Motor neuron (in vitro differentiated cells): ENCODE measurements at regions not wholly inside any gene's neighbourhood (a gene's known extent, or its start where the extent isn't known, plus 50 kb on each side); places are given as distances from the start of the nearest gene placed in this dataset.

Experiments used
- ATAC-seq, 8 experiments: fragments of 200-7000 bp; cut with Tn5 transposase; replicated peaks in 6 of 8; 2 replicates each; pipeline ENCODE4 v1.8.0; 2021; ENCODE audit warnings: mild to moderate bottlenecking in 8 of 8, moderate library complexity in 8 of 8
- H3K27ac ChIP-seq, 2 donors: fragments of 250-450 bp; sonication (Bioruptor Pico); 2 replicates each; pipeline ENCODE4 v1.9.0; 2021; ENCODE audit warnings: antibody characterized with exemption in 2 of 2, mild to moderate bottlenecking in 2 of 2, moderate library complexity in 1 of 2
- H3K4me1 ChIP-seq, 2 donors: fragments of 250-450 bp; sonication (Bioruptor Pico); replicated peaks in 1 of 2; 2 replicates each; pipeline ENCODE4 v1.6.1; 2021; ENCODE audit warnings: antibody characterized with exemption in 2 of 2, mild to moderate bottlenecking in 2 of 2, moderate library complexity in 1 of 2
- H3K4me3 ChIP-seq, 5 donors: fragments of 250-450 bp; sonication (Bioruptor Pico); 2 replicates each; pipeline ENCODE4 v1.9.0; 2021; ENCODE audit warnings: antibody characterized with exemption in 5 of 5, mild to moderate bottlenecking in 5 of 5, moderate library complexity in 4 of 5
- WGBS, 10 experiments: fragments of 450-650 bp; shearing (Covaris generic); methylation state at CpG; one replicate each; pipeline ENCODE4 v1.0.0; 2022; 5-methylcytosine and 5-hydroxymethylcytosine counted together
- in situ Hi-C, 9 experiments: fragments of 400-800 bp; cut with MboI; loops; one replicate each; pipeline ENCODE4 v1.15.0; 2021; ENCODE audit warnings: low sequenced_read_pairs in 9 of 9, low pct_unique_long_range_greater_than_20kb in 2 of 9; ENCODE audit not compliant: unreplicated experiment in 9 of 9

- no peak overlapping the region for H3K4me3 ChIP-seq
- ATAC-seq: no peak
- in situ Hi-C loops: no loop called here
- peaks cover 0 to 3% of the 10 kb centered on the region in 2 donors for H3K4me1 ChIP-seq
- WGBS, 10 experiments: 17 to 100% (median 92%) methylated on average over 1 to 2 of the region's 2 CpGs; no CpG with 5 or more reads in 2 of the 10 experiments
- no peak overlapping the region for H3K27ac ChIP-seq
These were observed 105.6 kb upstream of the ARID2 start for GRCh38 chr12:45623940-45624339.

- in situ Hi-C loops: no loop called here
- no peak for ATAC-seq
- peaks cover 0 to 3% of the 10 kb centered on the region in 2 donors for H3K4me1 ChIP-seq
- no peak overlapping the region for H3K27ac ChIP-seq
- WGBS, 10 experiments: 15 to 90% (median 26%) methylated on average over 2 of the region's 2 CpGs; no CpG with 5 or more reads in 4 of the 10 experiments
- no peak overlapping the region for H3K4me3 ChIP-seq
These were observed 102.5 kb upstream of the ARID2 start for GRCh38 chr12:45626965-45627364.

GRCh38 chr12:45627407-45628069, 102.0 kb upstream of the ARID2 start:
- Histone ChIP-seq H3K4me3 (no peak overlapping the region), H3K27ac (no peak overlapping the region), H3K4me1 (peaks cover 0 to 3% of the 10 kb centered on the region in 2 donors)
- in situ Hi-C loops: no loop called here
- peak in 3 of 8 experiments; percentile 82 to 92 (median 83) for ATAC-seq
- WGBS, 10 experiments: 8 to 75% (median 29%) methylated on average over 2 to 6 of the region's 6 CpGs

GRCh38 chr12:45629292-45629691, 100.2 kb upstream of the ARID2 start:
- Histone ChIP-seq H3K4me1 (peaks cover 0 to 3% of the 10 kb centered on the region in 2 donors), H3K27ac (no peak overlapping the region), H3K4me3 (no peak overlapping the region)
- no peak for ATAC-seq
- in situ Hi-C loops: no loop called here

GRCh38 chr12:45633733-45634132, 95.8 kb upstream of the ARID2 start:
- in situ Hi-C loops: no loop called here
- no peak overlapping the region for H3K4me3 ChIP-seq
- WGBS, 10 experiments: 100% methylated on average over 1 of the region's 1 CpG; no CpG with 5 or more reads in 3 of the 10 experiments
- no peak overlapping the region for H3K27ac ChIP-seq
- no peak for ATAC-seq
- no peaks in the 10 kb centered on the region for H3K4me1 ChIP-seq

GRCh38 chr12:45634273-45634917, 95.1 kb upstream of the ARID2 start:
- H3K27ac ChIP-seq: no peak overlapping the region
- H3K4me3 ChIP-seq: no peak overlapping the region
- in situ Hi-C loops: no loop called here
- peak in 3 of 8 experiments; percentile 83 to 98 (median 92) for ATAC-seq
- no peaks in the 10 kb centered on the region for H3K4me1 ChIP-seq
- WGBS, 10 experiments: 37 to 81% (median 57%) methylated on average over 1 to 6 of the region's 6 CpGs

- WGBS, 10 experiments: 40 to 100% (median 83%) methylated on average over 1 to 2 of the region's 2 CpGs; no CpG with 5 or more reads in 1 of the 10 experiments
- no peak overlapping the region for H3K27ac ChIP-seq
- H3K4me1 ChIP-seq: no peaks in the 10 kb centered on the region
- in situ Hi-C loops: no loop called here
- no peak for ATAC-seq
- no peak overlapping the region for H3K4me3 ChIP-seq
These were observed 92.3 kb upstream of the ARID2 start for GRCh38 chr12:45637242-45637641.

GRCh38 chr12:45637706-45638105, 91.8 kb upstream of the ARID2 start:
- 0 to 100% (median 14%) methylated on average over 1 of the region's 1 CpG; no CpG with 5 or more reads in 3 of the 10 experiments for WGBS, 10 experiments
- Histone ChIP-seq H3K27ac (no peak overlapping the region), H3K4me3 (no peak overlapping the region), H3K4me1 (no peaks in the 10 kb centered on the region)
- in situ Hi-C loops: no loop called here
- ATAC-seq: peak in 3 of 8 experiments; percentile 40 to 55 (median 49)

- no peak overlapping the region for H3K27ac ChIP-seq
- in situ Hi-C loops: no loop called here
- H3K4me1 ChIP-seq: no peaks in the 10 kb centered on the region
- no peak overlapping the region for H3K4me3 ChIP-seq
- 20 to 100% (median 72%) methylated on average over 1 of the region's 1 CpG; no CpG with 5 or more reads in 2 of the 10 experiments for WGBS, 10 experiments
- ATAC-seq: no peak
These were observed 91.1 kb upstream of the ARID2 start for GRCh38 chr12:45638386-45638785.

- in situ Hi-C loops: no loop called here
- H3K4me1 ChIP-seq: no peaks in the 10 kb centered on the region
- H3K4me3 ChIP-seq: no peak overlapping the region
- H3K27ac ChIP-seq: no peak overlapping the region
- WGBS, 10 experiments: 0 to 60% (median 33%) methylated on average over 1 of the region's 1 CpG; no CpG with 5 or more reads in 3 of the 10 experiments
- peak in 3 of 8 experiments; percentile 22 to 74 (median 25) for ATAC-seq
These were observed 85.0 kb upstream of the ARID2 start for GRCh38 chr12:45644541-45644940.

- H3K27ac ChIP-seq: no peak overlapping the region
- no peaks in the 10 kb centered on the region for H3K4me1 ChIP-seq
- H3K4me3 ChIP-seq: no peak overlapping the region
- ATAC-seq: no peak
- in situ Hi-C loops: no loop called here
- 56 to 100% (median 75%) methylated on average over 1 to 4 of the region's 4 CpGs for WGBS, 10 experiments
These were observed 82.5 kb upstream of the ARID2 start for GRCh38 chr12:45646851-45647581.

GRCh38 chr12:45648070-45648469, 81.4 kb upstream of the ARID2 start:
- no peak for ATAC-seq
- in situ Hi-C loops: no loop called here
- H3K27ac ChIP-seq: no peak overlapping the region
- 60 to 100% (median 94%) methylated on average over 1 to 3 of the region's 3 CpGs; no CpG with 5 or more reads in 4 of the 10 experiments for WGBS, 10 experiments
- H3K4me1 ChIP-seq: no peaks in the 10 kb centered on the region
- H3K4me3 ChIP-seq: no peak overlapping the region

- no peak overlapping the region for H3K4me3 ChIP-seq
- WGBS, 10 experiments: 57 to 100% (median 85%) methylated on average over 1 of the region's 1 CpG; no CpG with 5 or more reads in 2 of the 10 experiments
- H3K4me1 ChIP-seq: peaks cover 0 to 2% of the 10 kb centered on the region in 2 donors
- H3K27ac ChIP-seq: no peak overlapping the region
- ATAC-seq: no peak
- in situ Hi-C loops: no loop called here
These were observed 78.5 kb upstream of the ARID2 start for GRCh38 chr12:45651029-45651428.
